Heart left ventricle (tissue), 13 donors: ENCODE measurements at regions not wholly inside any gene's neighbourhood (a gene's known extent, or its start where the extent isn't known, plus 50 kb on each side); places are given as distances from the start of the nearest gene placed in this dataset.

Experiments used
- CTCF ChIP-seq, 12 donors: fragments of 200-600 bp; sonication (generic) in 4 of 12; IDR thresholded peaks; one replicate each; pipeline versions ENCODE4 v1.5.0 to v1.8.0; 2018 to 2022; ENCODE audit warnings: antibody characterized with exemption in 12 of 12, mild to moderate bottlenecking in 5 of 12
- POLR2A ChIP-seq, 2 donors: fragments of 450-650 bp; IDR thresholded peaks; one replicate each; pipeline ENCODE4 v1.6.1; 2017; ENCODE audit warnings: antibody characterized with exemption in 2 of 2, mild to moderate bottlenecking in 2 of 2, moderate library complexity in 2 of 2
- donor health status: ischemic (EF 13 %, LVEDD 7.1; RV severe dilation, severe dysfunction).
- donor health status: DM: no; HTN: yes; CAD: no.
- donor health status: DM: no; HTN: no; CAD: no.
- donor health status: ischemic (EF 25% LVEDD 6.9; RV normal size, moderate dysfunction).
- donor health status: ischemic (EF 25% LVEDD 5.7; RV mildly dilated, moderate dysfunction).
- donor health status: ischemic (EF 35%, LVEDD 5.7; RV mildly dilated, moderate dysfunction).
- donor health status: nonischemic (EF 11% LVEDD 7.7; RV severe dilation, severe dysfunction).
- donor health status: DM: yes; HTN: yes; CAD: no.
- donor health status: PGD.
- donor health status: ischemic (EF 29% LVEDD 5.4; RV normal size, mild dysfunction).
- donor health status: nonischemic (EF 23%, LVEDD 6.1; RV moderate dilation, normal function).

- TF ChIP-seq CTCF (IDR thresholded peaks at IDR 0.05), result no peak
- TF ChIP-seq POLR2A (IDR thresholded peaks at IDR 0.05), result no peak
Observed at GRCh38 chr3:18751514-18751913, 326.4 kb upstream of the SATB1 start.
